ENCODE measurements at regions not wholly inside any gene's neighbourhood (a gene's known extent, or its start where the extent isn't known, plus 50 kb on each side); places are given as distances from the start of the nearest gene placed in this dataset.

- no peak for DNase-seq
Observed at GRCh38 chr6:8275667-8276066, 159.7 kb downstream of the SLC35B3 start.

GRCh38 chr6:8274226-8274625 is 161.1 kb downstream of the SLC35B3 start:
- no peak for DNase-seq

- DNase-seq = no peak
Observed at GRCh38 chr6:8269872-8270454, 165.4 kb downstream of the SLC35B3 start.

- no peak for DNase-seq
Observed at GRCh38 chr6:8269094-8269493, 166.3 kb downstream of the SLC35B3 start.

GRCh38 chr6:8268606-8269005 is 166.3 kb upstream of the EEF1E1 start:
- DNase-seq = no peak

- no peak for DNase-seq
Observed at GRCh38 chr6:8268156-8268555, 165.8 kb upstream of the EEF1E1 start.

- no peak for DNase-seq
Observed at GRCh38 chr6:8260610-8261009, 158.3 kb upstream of the EEF1E1 start.

GRCh38 chr6:8246403-8246802 is 144.1 kb upstream of the EEF1E1 start:
- no peak for DNase-seq

GRCh38 chr6:8245726-8246125 is 143.4 kb upstream of the EEF1E1 start:
- DNase-seq = no peak

GRCh38 chr6:8243475-8243874 is 141.1 kb upstream of the EEF1E1 start:
- peak; percentile 49 for DNase-seq

GRCh38 chr6:8242885-8243284 is 140.5 kb upstream of the EEF1E1 start:
- DNase-seq = no peak

GRCh38 chr6:8240301-8240700 is 138.0 kb upstream of the EEF1E1 start:
- no peak for DNase-seq

GRCh38 chr6:8238773-8239683 is 136.7 kb upstream of the EEF1E1 start:
- no peak for DNase-seq

- no peak for DNase-seq
Observed at GRCh38 chr6:8237668-8238067, 135.3 kb upstream of the EEF1E1 start.

GRCh38 chr6:8236956-8237355 is 134.6 kb upstream of the EEF1E1 start:
- DNase-seq = no peak

- no peak for DNase-seq
Observed at GRCh38 chr6:8234321-8234720, 132.0 kb upstream of the EEF1E1 start.

- DNase-seq = no peak
Observed at GRCh38 chr6:8231956-8232355, 129.6 kb upstream of the EEF1E1 start.

- no peak for DNase-seq
Observed at GRCh38 chr6:8229915-8230756, 127.8 kb upstream of the EEF1E1 start.

GRCh38 chr6:8225113-8225512 is 122.8 kb upstream of the EEF1E1 start:
- DNase-seq = no peak

- DNase-seq = no peak
Observed at GRCh38 chr6:8223678-8224077, 121.3 kb upstream of the EEF1E1 start.

GRCh38 chr6:8219352-8219943 is 117.1 kb upstream of the EEF1E1 start:
- DNase-seq = peak; percentile 55

GRCh38 chr6:8218861-8219260 is 116.5 kb upstream of the EEF1E1 start:
- DNase-seq = no peak

GRCh38 chr6:8215631-8216030 is 113.3 kb upstream of the EEF1E1 start:
- DNase-seq = peak; percentile 53
